ENCODE measurements at regions not wholly inside any gene's neighbourhood (a gene's known extent, or its start where the extent isn't known, plus 50 kb on each side); places are given as distances from the start of the nearest gene placed in this dataset.
"Not testable (repeated sequence)": the region's sequence is repeated elsewhere in the genome, so short reads cannot be mapped to it uniquely, and the experiment has no call there.

- DNase-seq (ENCODE audit: low read depth, low spot score), result no peak
These were observed 277.4 kb upstream of the XYLT1 start for GRCh38 chr16:17748044-17748719.

- no peak for DNase-seq (ENCODE audit: low read depth, low spot score)
These were observed 276.5 kb upstream of the XYLT1 start for GRCh38 chr16:17747081-17747756.

GRCh38 chr16:17744921-17745572 lies 274.3 kb upstream of the XYLT1 start:
- no peak for DNase-seq (ENCODE audit: low read depth, low spot score)

- no peak for DNase-seq (ENCODE audit: low read depth, low spot score)
These were observed 272.8 kb upstream of the XYLT1 start for GRCh38 chr16:17743578-17743977.

GRCh38 chr16:17743158-17743557 lies 272.4 kb upstream of the XYLT1 start:
- DNase-seq (ENCODE audit: low read depth, low spot score), result no peak

- DNase-seq (ENCODE audit: low read depth, low spot score), result not testable (repeated sequence)
These were observed 264.3 kb upstream of the XYLT1 start for GRCh38 chr16:17735099-17735498.

GRCh38 chr16:17729820-17730219 lies 259.1 kb upstream of the XYLT1 start:
- DNase-seq (ENCODE audit: low read depth, low spot score), result no peak

- no peak for DNase-seq (ENCODE audit: low read depth, low spot score)
These were observed 257.4 kb upstream of the XYLT1 start for GRCh38 chr16:17728196-17728595.

GRCh38 chr16:17724242-17724898 lies 253.6 kb upstream of the XYLT1 start:
- DNase-seq (ENCODE audit: low read depth, low spot score), result peak; percentile 72

- peak; percentile 75 for DNase-seq (ENCODE audit: low read depth, low spot score)
These were observed 252.9 kb upstream of the XYLT1 start for GRCh38 chr16:17723531-17724134.

- no peak for DNase-seq (ENCODE audit: low read depth, low spot score)
These were observed 247.7 kb upstream of the XYLT1 start for GRCh38 chr16:17718495-17718894.

GRCh38 chr16:17705847-17706246 lies 235.1 kb upstream of the XYLT1 start:
- DNase-seq (ENCODE audit: low read depth, low spot score), result no peak

GRCh38 chr16:17696616-17697015 lies 225.9 kb upstream of the XYLT1 start:
- DNase-seq (ENCODE audit: low read depth, low spot score), result no peak

GRCh38 chr16:17692484-17692883 lies 221.7 kb upstream of the XYLT1 start:
- DNase-seq (ENCODE audit: low read depth, low spot score), result no peak

- DNase-seq (ENCODE audit: low read depth, low spot score), result no peak
These were observed 221.1 kb upstream of the XYLT1 start for GRCh38 chr16:17691899-17692176.

- DNase-seq (ENCODE audit: low read depth, low spot score), result peak; percentile 46
These were observed 220.5 kb upstream of the XYLT1 start for GRCh38 chr16:17691106-17691898.

- DNase-seq (ENCODE audit: low read depth, low spot score), result no peak
These were observed 214.7 kb upstream of the XYLT1 start for GRCh38 chr16:17685447-17685846.

- DNase-seq (ENCODE audit: low read depth, low spot score), result no peak
These were observed 212.5 kb upstream of the XYLT1 start for GRCh38 chr16:17683281-17683680.

GRCh38 chr16:17676171-17676570 lies 205.4 kb upstream of the XYLT1 start:
- no peak for DNase-seq (ENCODE audit: low read depth, low spot score)

- no peak for DNase-seq (ENCODE audit: low read depth, low spot score)
These were observed 197.6 kb upstream of the XYLT1 start for GRCh38 chr16:17668386-17668785.

- no peak for DNase-seq (ENCODE audit: low read depth, low spot score)
These were observed 195.5 kb upstream of the XYLT1 start for GRCh38 chr16:17666293-17666692.
